ENCODE measurements at regions not wholly inside any gene's neighbourhood (a gene's known extent, or its start where the extent isn't known, plus 50 kb on each side); places are given as distances from the start of the nearest gene placed in this dataset.
A peak's percentile ranks its signal among the peaks of the same experiment; 100 is the strongest.

GRCh38 chr6:44045672-44046015 lies 81.6 kb downstream of the MRPL14 start:
- no peak overlapping the region for H3K27ac ChIP-seq (ENCODE audit: low read depth in 1 of 2, low read length in 1 of 2)
- H3K9me3 ChIP-seq (ENCODE audit: control insufficient read depth in 4 of 4, insufficient read depth in 3 of 4, low read length in 3 of 4) = no peaks in the 10 kb centered on the region
- no peak for DNase-seq
- no peak overlapping the region for H3K4me3 ChIP-seq
- no peaks in the 10 kb centered on the region for H3K27me3 ChIP-seq (ENCODE audit: control insufficient read depth in 3 of 3, insufficient read depth in 3 of 3, low read length in 2 of 3)
- 47 to 50% methylated on average over 1 of the region's 1 CpG for WGBS, 2 donors
- TF ChIP-seq CTCF (IDR thresholded peaks at IDR 0.05; ENCODE audit: control extremely low read depth, extremely low read depth) = no peak
- no peak for ATAC-seq (ENCODE audit: insufficient read depth, low FRiP score)
- no peak overlapping the region for H3K9ac ChIP-seq (ENCODE audit: insufficient read depth in 1 of 2, low read length in 2 of 2)
- H3K36me3 ChIP-seq (ENCODE audit: control insufficient read depth in 4 of 4, insufficient read depth in 4 of 4, low read length in 4 of 4) = no peaks in the 10 kb centered on the region
- peaks cover 0 to 20% (median 6%) of the 10 kb centered on the region in 5 donors for H3K4me1 ChIP-seq (ENCODE audit: control insufficient read depth in 5 of 5, insufficient read depth in 5 of 5, low read length in 5 of 5)

GRCh38 chr6:44044940-44045671 lies 82.1 kb downstream of the MRPL14 start:
- Histone ChIP-seq H3K9me3 (ENCODE audit: control insufficient read depth in 4 of 4, insufficient read depth in 3 of 4, low read length in 3 of 4) (no peaks in the 10 kb centered on the region), H3K9ac (ENCODE audit: insufficient read depth in 1 of 2, low read length in 2 of 2) (no peak overlapping the region), H3K27me3 (ENCODE audit: control insufficient read depth in 3 of 3, insufficient read depth in 3 of 3, low read length in 2 of 3) (no peaks in the 10 kb centered on the region), H3K27ac (ENCODE audit: low read depth in 1 of 2, low read length in 1 of 2) (no peak overlapping the region), H3K36me3 (ENCODE audit: control insufficient read depth in 4 of 4, insufficient read depth in 4 of 4, low read length in 4 of 4) (no peaks in the 10 kb centered on the region), H3K4me1 (ENCODE audit: control insufficient read depth in 5 of 5, insufficient read depth in 5 of 5, low read length in 5 of 5) (peaks cover 0 to 17% (median 6%) of the 10 kb centered on the region in 5 donors), H3K4me3 (no peak overlapping the region)
- WGBS, 2 donors = 74 to 86% methylated on average over 2 of the region's 2 CpGs
- DNase-seq (no peak), ATAC-seq (ENCODE audit: insufficient read depth, low FRiP score) (no peak)
- TF ChIP-seq CTCF (IDR thresholded peaks at IDR 0.05; ENCODE audit: control extremely low read depth, extremely low read depth) = no peak

- ATAC-seq (ENCODE audit: insufficient read depth, low FRiP score) (no peak), DNase-seq (peak in 1 of 3 donors; percentile 31)
- Histone ChIP-seq H3K9ac (ENCODE audit: insufficient read depth in 1 of 2, low read length in 2 of 2) (no peak overlapping the region), H3K9me3 (ENCODE audit: control insufficient read depth in 4 of 4, insufficient read depth in 3 of 4, low read length in 3 of 4) (no peaks in the 10 kb centered on the region), H3K36me3 (ENCODE audit: control insufficient read depth in 4 of 4, insufficient read depth in 4 of 4, low read length in 4 of 4) (no peaks in the 10 kb centered on the region), H3K27me3 (ENCODE audit: control insufficient read depth in 3 of 3, insufficient read depth in 3 of 3, low read length in 2 of 3) (no peaks in the 10 kb centered on the region), H3K4me1 (ENCODE audit: control insufficient read depth in 5 of 5, insufficient read depth in 5 of 5, low read length in 5 of 5) (peaks cover 0 to 17% (median 6%) of the 10 kb centered on the region in 5 donors), H3K27ac (ENCODE audit: low read depth in 1 of 2, low read length in 1 of 2) (no peak overlapping the region), H3K4me3 (no peak overlapping the region)
- no peak for TF ChIP-seq CTCF (IDR thresholded peaks at IDR 0.05; ENCODE audit: control extremely low read depth, extremely low read depth)
- 69 to 79% methylated on average over 6 of the region's 6 CpGs for WGBS, 2 donors
Observed at GRCh38 chr6:44044154-44044539, 83.1 kb downstream of the MRPL14 start.

Data from lung (tissue), 11 donors.